B cell (primary cell): ENCODE measurements at regions not wholly inside any gene's neighbourhood (a gene's known extent, or its start where the extent isn't known, plus 50 kb on each side); places are given as distances from the start of the nearest gene placed in this dataset.

Source experiments
- ATAC-seq: fragments of 200-7000 bp; cut with Tn5 transposase; one replicate; pipeline ENCODE4 v1.10.0; 2021; ENCODE audit warnings: low read depth, mild to moderate bottlenecking, moderate number of reproducible peaks, moderate library complexity
- CTCF ChIA-PET: fragments of 350-600 bp; sonication (Branson Sonifier 250); formaldehyde crosslinking; loops from one replicate; lab custom pipeline; 2021; ENCODE audit warnings: antibody characterized with exemption, inconsistent platforms; lab: Charles Lee
- POLR2A ChIA-PET: fragments of 350-600 bp; sonication (Branson Sonifier 250); formaldehyde crosslinking; loops from one replicate; lab custom pipeline; 2021; ENCODE audit warnings: antibody characterized with exemption; lab: Charles Lee
- DNase-seq: peaks from one replicate; pipeline ENCODE4 v3.0.0; 2013
- H2AFZ ChIP-seq: 2 replicates; pipeline ENCODE4 v1.6.1; 2012; ENCODE audit warnings: mild to moderate bottlenecking, low read depth, low read length; ENCODE audit not compliant: insufficient read depth, poor library complexity, severe bottlenecking
- H3K27ac ChIP-seq, 2 donors: 1 replicate in 1 of 2; 2 replicates in 1 of 2; pipeline ENCODE4 v1.5.1; 2012 to 2013; ENCODE audit warnings: low read length in 2 of 2, mild to moderate bottlenecking in 2 of 2, moderate library complexity in 1 of 2
- H3K27me3 ChIP-seq, 4 experiments: fragments of 200-600 bp in 1 of 4; sonication (generic) in 1 of 4; replicated peaks in 1 of 4; 1 replicate in 2 of 4; 2 replicates in 2 of 4; pipeline versions ENCODE4 v1.6.1 to v1.7.0; 2013 to 2016; ENCODE audit warnings: low read length in 3 of 4, mild to moderate bottlenecking in 2 of 4, mixed read lengths in 1 of 4, moderate library complexity in 1 of 4; ENCODE audit not compliant: insufficient read depth in 4 of 4, control insufficient read depth in 3 of 4; ENCODE audit errors: control extremely low read depth in 1 of 4
- H3K36me3 ChIP-seq, 2 experiments: replicated peaks in 1 of 2; 1 replicate in 1 of 2; 2 replicates in 1 of 2; pipeline versions ENCODE4 v1.6.1 to v1.7.1; 2013; ENCODE audit warnings: low read length in 1 of 2; ENCODE audit not compliant: insufficient read depth in 2 of 2, control insufficient read depth in 1 of 2; ENCODE audit errors: control extremely low read depth in 1 of 2, extremely low read depth in 1 of 2
- H3K4me1 ChIP-seq, 2 donors: fragments of 200-600 bp in 1 of 2; sonication (generic) in 1 of 2; 1 replicate in 1 of 2; 2 replicates in 1 of 2; pipeline versions ENCODE4 v1.5.1 to v1.6.1; 2013 to 2017; ENCODE audit warnings: low read length in 2 of 2; ENCODE audit not compliant: control insufficient read depth in 2 of 2, insufficient read depth in 2 of 2
- H3K4me2 ChIP-seq: replicated peaks from 2 replicates; pipeline ENCODE3; 2012; ENCODE audit warnings: mild to moderate bottlenecking, low read depth, low read length; ENCODE audit not compliant: poor library complexity, severe bottlenecking
- H3K4me3 ChIP-seq, 5 experiments: fragments of 200-600 bp in 1 of 5; sonication (generic) in 1 of 5; 1 replicate in 3 of 5; 2 replicates in 2 of 5; pipeline versions ENCODE4 v1.5.1 to v1.7.0; 2011 to 2016; ENCODE audit warnings: low read length in 4 of 5, mild to moderate bottlenecking in 4 of 5, low read depth in 2 of 5, control low read depth in 1 of 5, moderate library complexity in 1 of 5; ENCODE audit not compliant: insufficient read depth in 1 of 5; ENCODE audit errors: control extremely low read depth in 1 of 5, extremely low read depth in 1 of 5
- H3K79me2 ChIP-seq: fragments of 200-600 bp; sonication (generic); one replicate; pipeline ENCODE4 v1.6.0; 2016; ENCODE audit warnings: low read length; ENCODE audit not compliant: control insufficient read depth, insufficient read depth
- H3K9ac ChIP-seq: fragments of 200-600 bp; sonication (generic); 2 replicates; pipeline ENCODE4 v1.6.1; 2017; ENCODE audit warnings: mild to moderate bottlenecking, low read length, moderate library complexity
- H3K9me3 ChIP-seq, 3 donors: one replicate each; pipeline versions ENCODE4 v1.6.1 to v1.7.1; 2013; ENCODE audit warnings: low read length in 2 of 3; ENCODE audit not compliant: control insufficient read depth in 2 of 3, insufficient read depth in 1 of 3; ENCODE audit errors: control extremely low read depth in 1 of 3
- H4K20me1 ChIP-seq: 2 replicates; pipeline ENCODE4 v1.6.0; 2012; ENCODE audit warnings: mild to moderate bottlenecking, low read length; ENCODE audit not compliant: insufficient read depth, control insufficient read depth, poor library complexity, severe bottlenecking
- H3K27ac Mint-ChIP-seq: one replicate; pipeline ENCODE4 v1.8.0; 2021; ENCODE audit warnings: mixed read lengths
- H3K27me3 Mint-ChIP-seq: one replicate; pipeline ENCODE4 v1.8.0; 2021; ENCODE audit warnings: mixed read lengths
- H3K4me1 Mint-ChIP-seq: one replicate; pipeline ENCODE4 v1.8.0; 2021; ENCODE audit warnings: mixed read lengths
- H3K4me3 Mint-ChIP-seq: one replicate; pipeline ENCODE4 v1.8.0; 2021; ENCODE audit warnings: mixed read lengths
- H3K9me3 Mint-ChIP-seq: one replicate; pipeline ENCODE4 v1.8.0; 2022; ENCODE audit warnings: mixed read lengths; ENCODE audit not compliant: insufficient read depth
- EZH2 ChIP-seq: IDR thresholded peaks from 2 replicates; pipeline ENCODE4 v1.6.1; 2012; ENCODE audit warnings: borderline replicate concordance, low read depth, mild to moderate bottlenecking, moderate library complexity, low read length; ENCODE audit not compliant: insufficient read depth, poor library complexity, severe bottlenecking
- WGBS: methylation state at CpG from one replicate; pipeline ENCODE4 v1.1.5; 2013; ENCODE audit warnings: missing lambda C conversion rate; ENCODE audit not compliant: insufficient coverage; 5-methylcytosine and 5-hydroxymethylcytosine counted together
- intact Hi-C: fragments of 100-400 bp; cut with micrococcal nuclease; formaldehyde crosslinking; loops from one replicate; pipeline ENCODE4 v1.10.0; 2022
- TF ChIP-seq, protein P1 (sequence below): fragments of 200-600 bp; IDR thresholded peaks from one replicate; pipeline ENCODE4 v1.8.0; 2022; ENCODE audit warnings: antibody characterized with exemption, mild to moderate bottlenecking

DNA sequence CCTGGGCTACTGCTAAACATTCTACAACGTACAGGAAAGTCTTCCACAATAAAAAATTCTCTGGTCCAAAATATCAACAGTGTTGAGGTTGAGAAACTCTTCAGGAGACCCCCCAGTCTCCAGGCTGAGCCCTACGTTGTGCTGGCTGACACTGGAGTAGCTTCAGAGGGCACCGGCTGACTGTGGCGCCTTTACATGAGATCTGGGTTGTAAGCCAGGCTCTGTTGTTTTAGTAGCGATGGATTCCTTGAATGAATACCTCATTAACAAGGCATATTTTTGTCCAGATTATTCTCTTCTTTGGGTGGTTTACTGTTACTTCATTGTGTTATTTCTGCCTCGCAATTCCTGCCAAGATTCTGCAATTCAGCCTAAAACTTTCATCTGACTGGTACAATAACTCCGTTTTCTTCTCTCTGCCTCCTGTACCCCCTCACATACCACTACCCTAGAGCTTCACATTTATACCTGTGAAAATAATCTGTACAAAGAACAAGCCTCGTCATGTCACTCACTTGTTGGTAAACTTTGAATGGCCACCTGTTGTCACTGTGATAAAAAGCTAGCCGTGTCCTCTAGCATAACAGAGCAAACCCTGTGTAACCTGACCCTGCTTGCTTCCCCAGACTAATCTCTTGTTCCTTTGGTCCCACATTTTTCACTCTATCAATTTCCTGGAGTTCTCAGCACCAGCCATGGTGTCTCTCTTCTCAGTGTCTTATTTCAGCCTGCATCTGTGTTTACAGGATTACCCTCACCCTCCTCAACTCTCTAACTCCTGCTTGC lies 1476.1 kb upstream of the TENM3 start:
- ChIA-PET CTCF (no interaction called here), POLR2A (no interaction called here)
- Mint-ChIP-seq H3K27ac (no peak overlapping the region), H3K4me3 (no peak overlapping the region), H3K27me3 (no peaks in the 10 kb centered on the region), H3K9me3 (peaks cover 2% of the 10 kb centered on the region), H3K4me1 (no peaks in the 10 kb centered on the region)
- no peak overlapping the region for H3K9ac ChIP-seq
- WGBS, result 55% methylated on average over 4 of the region's 9 CpGs
- H3K27ac ChIP-seq, result no peak overlapping the region
- DNase-seq, result no peak
- H3K9me3 ChIP-seq, result no peaks in the 10 kb centered on the region
- TF ChIP-seq, protein P1, sequence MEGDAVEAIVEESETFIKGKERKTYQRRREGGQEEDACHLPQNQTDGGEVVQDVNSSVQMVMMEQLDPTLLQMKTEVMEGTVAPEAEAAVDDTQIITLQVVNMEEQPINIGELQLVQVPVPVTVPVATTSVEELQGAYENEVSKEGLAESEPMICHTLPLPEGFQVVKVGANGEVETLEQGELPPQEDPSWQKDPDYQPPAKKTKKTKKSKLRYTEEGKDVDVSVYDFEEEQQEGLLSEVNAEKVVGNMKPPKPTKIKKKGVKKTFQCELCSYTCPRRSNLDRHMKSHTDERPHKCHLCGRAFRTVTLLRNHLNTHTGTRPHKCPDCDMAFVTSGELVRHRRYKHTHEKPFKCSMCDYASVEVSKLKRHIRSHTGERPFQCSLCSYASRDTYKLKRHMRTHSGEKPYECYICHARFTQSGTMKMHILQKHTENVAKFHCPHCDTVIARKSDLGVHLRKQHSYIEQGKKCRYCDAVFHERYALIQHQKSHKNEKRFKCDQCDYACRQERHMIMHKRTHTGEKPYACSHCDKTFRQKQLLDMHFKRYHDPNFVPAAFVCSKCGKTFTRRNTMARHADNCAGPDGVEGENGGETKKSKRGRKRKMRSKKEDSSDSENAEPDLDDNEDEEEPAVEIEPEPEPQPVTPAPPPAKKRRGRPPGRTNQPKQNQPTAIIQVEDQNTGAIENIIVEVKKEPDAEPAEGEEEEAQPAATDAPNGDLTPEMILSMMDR, result no peak
- no peak for TF ChIP-seq EZH2
- no peak overlapping the region for H3K4me2 ChIP-seq
- H3K27me3 ChIP-seq, result no peaks in the 10 kb centered on the region
- no peaks in the 10 kb centered on the region for H3K36me3 ChIP-seq
- no peak overlapping the region for H2AFZ ChIP-seq
- no peak overlapping the region for H3K4me3 ChIP-seq
- ATAC-seq, result no peak
- H3K4me1 ChIP-seq, result no peaks in the 10 kb centered on the region
- intact Hi-C loops, result no loop called here
- H4K20me1 ChIP-seq, result no peaks in the 10 kb centered on the region
- H3K79me2 ChIP-seq, result no peaks in the 10 kb centered on the region

DNA sequence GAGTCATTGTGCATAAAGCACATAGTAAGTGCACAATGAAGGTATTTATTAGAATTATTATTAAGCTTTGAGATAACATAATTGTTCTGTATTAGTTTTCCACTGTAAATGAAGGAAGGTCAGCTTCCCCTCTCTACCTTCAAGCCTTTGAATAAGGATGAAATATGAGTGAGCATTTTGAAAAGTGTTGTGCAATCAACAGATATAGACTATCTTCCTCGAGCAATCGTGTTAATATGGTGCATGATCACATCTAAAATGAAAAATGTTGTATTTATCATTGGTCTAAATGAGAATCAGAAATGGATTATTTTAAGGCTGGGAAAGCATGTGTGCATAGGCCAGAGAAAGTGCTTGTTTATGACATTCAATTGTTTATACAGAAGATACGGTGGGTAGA lies 1474.6 kb upstream of the TENM3 start:
- intact Hi-C loops, result no loop called here
- DNase-seq, result no peak
- ChIA-PET CTCF (no interaction called here), POLR2A (no interaction called here)
- no peak overlapping the region for H3K4me2 ChIP-seq
- no peaks in the 10 kb centered on the region for H3K4me1 Mint-ChIP-seq
- no peaks in the 10 kb centered on the region for H3K79me2 ChIP-seq
- peaks cover 2% of the 10 kb centered on the region for H3K9me3 Mint-ChIP-seq
- H3K9me3 ChIP-seq, result no peaks in the 10 kb centered on the region
- H2AFZ ChIP-seq, result no peak overlapping the region
- H3K27ac Mint-ChIP-seq, result no peak overlapping the region
- H3K4me3 ChIP-seq, result no peak overlapping the region
- no peak overlapping the region for H3K9ac ChIP-seq
- H3K36me3 ChIP-seq, result no peaks in the 10 kb centered on the region
- H3K4me1 ChIP-seq, result no peaks in the 10 kb centered on the region
- H3K4me3 Mint-ChIP-seq, result no peak overlapping the region
- WGBS, result 89% methylated on average over 3 of the region's 3 CpGs
- H4K20me1 ChIP-seq, result no peaks in the 10 kb centered on the region
- ATAC-seq, result no peak
- TF ChIP-seq, protein P1, result no peak
- TF ChIP-seq EZH2, result no peak
- H3K27ac ChIP-seq, result no peak overlapping the region
- no peaks in the 10 kb centered on the region for H3K27me3 Mint-ChIP-seq
- no peaks in the 10 kb centered on the region for H3K27me3 ChIP-seq
